ENCODE measurements at regions not wholly inside any gene's neighbourhood (a gene's known extent, or its start where the extent isn't known, plus 50 kb on each side); places are given as distances from the start of the nearest gene placed in this dataset.

DNA sequence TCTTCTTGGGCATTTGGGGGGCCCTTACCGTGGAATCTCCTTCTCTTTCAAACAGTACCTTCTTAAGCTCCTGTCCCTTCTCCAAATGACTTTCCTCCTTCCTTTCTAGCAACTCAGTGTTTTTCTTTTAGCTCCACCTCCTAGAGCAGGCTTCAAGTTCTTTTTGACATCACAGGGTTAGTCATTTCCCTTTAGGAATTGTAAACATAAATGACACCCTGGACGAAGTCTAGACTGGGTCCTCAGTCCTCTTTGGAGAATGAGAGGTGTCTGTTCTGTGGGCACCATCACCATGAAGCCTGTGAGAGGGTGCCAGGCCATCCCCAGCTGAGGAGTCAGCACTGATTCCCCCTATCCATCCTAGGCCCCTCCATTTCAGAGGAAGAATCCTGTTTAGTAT is 94.7 kb downstream of the SALL1 start:
- no peak for DNase-seq (ENCODE audit: low spot score)

DNA sequence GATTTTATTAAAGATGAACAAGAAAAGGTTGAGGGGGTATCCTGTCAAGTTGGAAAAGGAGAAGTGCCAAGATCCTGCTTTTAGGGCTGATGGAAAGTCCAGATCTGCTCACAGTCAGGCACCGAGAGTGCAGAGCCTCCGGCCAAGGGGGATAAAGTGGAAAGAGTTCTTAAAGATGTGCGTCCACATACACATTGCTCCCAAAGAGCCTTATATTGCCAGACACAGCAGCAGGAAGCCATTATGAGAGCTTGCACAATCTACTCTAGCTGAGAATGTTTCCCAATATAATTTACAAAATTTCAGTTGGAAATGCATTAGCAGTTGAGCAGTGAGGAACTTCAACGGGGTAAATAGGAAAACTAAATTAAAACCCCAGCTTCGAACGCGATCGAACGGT is 95.6 kb downstream of the SALL1 start:
- Mint-ChIP-seq H3K27me3 (ENCODE audit: low read depth) (peaks cover 4% of the 10 kb centered on the region; the same call in 1 of the 2 replicates), H3K4me3 (no peak overlapping the region), H3K27ac (no peak overlapping the region), H3K9me3 (peaks cover 3% of the 10 kb centered on the region; the same call in 1 of the 2 replicates), H3K4me1 (peaks cover 7% of the 10 kb centered on the region), H3K36me3 (no peaks in the 10 kb centered on the region)
- ATAC-seq (no peak), DNase-seq (ENCODE audit: low spot score) (no peak)
- no peak for TF ChIP-seq KAT7 (CRISPR knock-in tag; IDR thresholded peaks at IDR 0.05; ENCODE audit: borderline replicate concordance)
- TF ChIP-seq NR1H2 (CRISPR knock-in tag; IDR thresholded peaks at IDR 0.05): no peak
- TF ChIP-seq ZNF317 (CRISPR knock-in tag; IDR thresholded peaks at IDR 0.05; ENCODE audit: borderline replicate concordance, low read depth): no peak
- TF ChIP-seq SMAD4 (CRISPR knock-in tag; IDR thresholded peaks at IDR 0.05): no peak
- TF ChIP-seq, protein P1, sequence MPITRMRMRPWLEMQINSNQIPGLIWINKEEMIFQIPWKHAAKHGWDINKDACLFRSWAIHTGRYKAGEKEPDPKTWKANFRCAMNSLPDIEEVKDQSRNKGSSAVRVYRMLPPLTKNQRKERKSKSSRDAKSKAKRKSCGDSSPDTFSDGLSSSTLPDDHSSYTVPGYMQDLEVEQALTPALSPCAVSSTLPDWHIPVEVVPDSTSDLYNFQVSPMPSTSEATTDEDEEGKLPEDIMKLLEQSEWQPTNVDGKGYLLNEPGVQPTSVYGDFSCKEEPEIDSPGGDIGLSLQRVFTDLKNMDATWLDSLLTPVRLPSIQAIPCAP (CRISPR knock-in tag; IDR thresholded peaks at IDR 0.05): no peak
- no peak for TF ChIP-seq OVOL2 (CRISPR knock-in tag; IDR thresholded peaks at IDR 0.05; ENCODE audit: borderline replicate concordance)
- TF ChIP-seq, protein P2, sequence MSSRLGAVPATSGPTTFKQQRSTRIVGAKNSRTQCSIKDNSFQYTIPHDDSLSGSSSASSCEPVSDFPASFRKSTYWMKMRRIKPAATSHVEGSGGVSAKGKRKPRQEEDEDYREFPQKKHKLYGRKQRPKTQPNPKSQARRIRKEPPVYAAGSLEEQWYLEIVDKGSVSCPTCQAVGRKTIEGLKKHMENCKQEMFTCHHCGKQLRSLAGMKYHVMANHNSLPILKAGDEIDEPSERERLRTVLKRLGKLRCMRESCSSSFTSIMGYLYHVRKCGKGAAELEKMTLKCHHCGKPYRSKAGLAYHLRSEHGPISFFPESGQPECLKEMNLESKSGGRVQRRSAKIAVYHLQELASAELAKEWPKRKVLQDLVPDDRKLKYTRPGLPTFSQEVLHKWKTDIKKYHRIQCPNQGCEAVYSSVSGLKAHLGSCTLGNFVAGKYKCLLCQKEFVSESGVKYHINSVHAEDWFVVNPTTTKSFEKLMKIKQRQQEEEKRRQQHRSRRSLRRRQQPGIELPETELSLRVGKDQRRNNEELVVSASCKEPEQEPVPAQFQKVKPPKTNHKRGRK (CRISPR knock-in tag; IDR thresholded peaks at IDR 0.05; ENCODE audit: borderline replicate concordance): no peak
- TF ChIP-seq, protein P3, sequence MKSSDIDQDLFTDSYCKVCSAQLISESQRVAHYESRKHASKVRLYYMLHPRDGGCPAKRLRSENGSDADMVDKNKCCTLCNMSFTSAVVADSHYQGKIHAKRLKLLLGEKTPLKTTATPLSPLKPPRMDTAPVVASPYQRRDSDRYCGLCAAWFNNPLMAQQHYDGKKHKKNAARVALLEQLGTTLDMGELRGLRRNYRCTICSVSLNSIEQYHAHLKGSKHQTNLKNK (CRISPR knock-in tag; IDR thresholded peaks at IDR 0.05): no peak
- TF ChIP-seq NR2C2 (CRISPR knock-in tag; IDR thresholded peaks at IDR 0.05): no peak
- TF ChIP-seq, protein P4, sequence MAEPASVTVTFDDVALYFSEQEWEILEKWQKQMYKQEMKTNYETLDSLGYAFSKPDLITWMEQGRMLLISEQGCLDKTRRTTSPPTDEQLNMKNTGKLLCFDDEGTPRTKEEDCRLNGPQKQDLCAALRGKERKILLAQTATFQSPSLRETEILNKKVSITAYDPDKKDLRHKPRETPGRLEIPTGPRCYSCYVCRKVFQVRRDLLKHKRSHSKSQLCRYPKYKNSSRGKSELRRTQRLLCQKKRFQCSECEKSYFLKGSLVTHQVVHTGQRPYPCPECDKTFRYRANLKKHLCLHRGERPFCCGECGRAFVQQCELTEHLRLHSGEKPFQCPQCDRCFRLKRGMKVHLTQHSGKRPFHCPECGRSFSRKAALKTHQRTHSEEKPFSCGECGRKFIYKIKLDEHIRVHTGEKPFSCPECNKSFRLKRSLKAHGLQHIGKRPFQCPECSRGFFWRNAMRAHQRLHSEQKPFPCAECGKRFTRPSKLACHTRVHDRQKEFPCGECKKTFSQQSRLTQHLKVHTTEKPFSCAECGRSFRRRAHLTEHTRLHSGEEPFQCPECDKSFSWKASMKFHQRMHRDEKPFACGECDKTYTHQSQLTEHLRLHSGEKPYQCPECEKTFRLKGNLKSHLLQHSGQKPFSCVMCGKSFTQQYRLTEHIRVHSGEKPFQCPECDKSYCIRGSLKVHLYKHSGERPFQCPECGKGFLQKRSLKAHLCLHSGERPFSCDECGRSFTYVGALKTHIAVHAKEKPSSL (CRISPR knock-in tag; conservative IDR thresholded peaks at IDR 0.05): no peak
- TF ChIP-seq CBFB (CRISPR knock-in tag; IDR thresholded peaks at IDR 0.05; ENCODE audit: low read depth): no peak
- TF ChIP-seq, protein P5, sequence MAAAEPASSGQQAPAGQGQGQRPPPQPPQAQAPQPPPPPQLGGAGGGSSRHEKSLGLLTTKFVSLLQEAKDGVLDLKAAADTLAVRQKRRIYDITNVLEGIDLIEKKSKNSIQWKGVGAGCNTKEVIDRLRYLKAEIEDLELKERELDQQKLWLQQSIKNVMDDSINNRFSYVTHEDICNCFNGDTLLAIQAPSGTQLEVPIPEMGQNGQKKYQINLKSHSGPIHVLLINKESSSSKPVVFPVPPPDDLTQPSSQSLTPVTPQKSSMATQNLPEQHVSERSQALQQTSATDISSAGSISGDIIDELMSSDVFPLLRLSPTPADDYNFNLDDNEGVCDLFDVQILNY (CRISPR knock-in tag; IDR thresholded peaks at IDR 0.05): no peak
- ChIA-PET CTCF (no interaction called here), POLR2A (interaction anchor here (0.6 kb wide), 1 partner anchor 18 kb away, joined by 3 read pairs; no protein-coding TSS in a partner anchor)

More for the DNA sequence above, 94.7 kb downstream of the SALL1 start:
- ChIA-PET CTCF (no interaction called here), POLR2A (no interaction called here)
- Mint-ChIP-seq H3K27me3 (ENCODE audit: low read depth) (peaks cover 4% of the 10 kb centered on the region; the same call in 1 of the 2 replicates), H3K36me3 (no peaks in the 10 kb centered on the region), H3K9me3 (peaks cover 3% of the 10 kb centered on the region; the same call in 1 of the 2 replicates), H3K4me3 (no peak overlapping the region), H3K4me1 (peaks cover 12% of the 10 kb centered on the region), H3K27ac (no peak overlapping the region)
- no peak for TF ChIP-seq ETV6 (CRISPR knock-in tag; IDR thresholded peaks at IDR 0.05)
- TF ChIP-seq, protein P4 (CRISPR knock-in tag; conservative IDR thresholded peaks at IDR 0.05): no peak
- no peak for TF ChIP-seq TP53 (CRISPR knock-in tag; IDR thresholded peaks at IDR 0.05)
- TF ChIP-seq NR1H2 (CRISPR knock-in tag; IDR thresholded peaks at IDR 0.05): no peak
- TF ChIP-seq ATF1 (CRISPR knock-in tag; IDR thresholded peaks at IDR 0.05): no peak
- TF ChIP-seq CREM (CRISPR knock-in tag; IDR thresholded peaks at IDR 0.05): no peak
- TF ChIP-seq, protein P6, sequence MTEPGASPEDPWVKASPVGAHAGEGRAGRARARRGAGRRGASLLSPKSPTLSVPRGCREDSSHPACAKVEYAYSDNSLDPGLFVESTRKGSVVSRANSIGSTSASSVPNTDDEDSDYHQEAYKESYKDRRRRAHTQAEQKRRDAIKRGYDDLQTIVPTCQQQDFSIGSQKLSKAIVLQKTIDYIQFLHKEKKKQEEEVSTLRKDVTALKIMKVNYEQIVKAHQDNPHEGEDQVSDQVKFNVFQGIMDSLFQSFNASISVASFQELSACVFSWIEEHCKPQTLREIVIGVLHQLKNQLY (CRISPR knock-in tag; IDR thresholded peaks at IDR 0.05): no peak
- TF ChIP-seq, protein P7, sequence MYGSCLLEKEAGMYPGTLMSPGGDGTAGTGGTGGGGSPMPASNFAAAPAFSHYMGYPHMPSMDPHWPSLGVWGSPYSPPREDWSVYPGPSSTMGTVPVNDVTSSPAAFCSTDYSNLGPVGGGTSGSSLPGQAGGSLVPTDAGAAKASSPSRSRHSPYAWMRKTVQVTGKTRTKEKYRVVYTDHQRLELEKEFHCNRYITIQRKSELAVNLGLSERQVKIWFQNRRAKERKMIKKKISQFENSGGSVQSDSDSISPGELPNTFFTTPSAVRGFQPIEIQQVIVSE (CRISPR knock-in tag; IDR thresholded peaks at IDR 0.05; ENCODE audit: borderline replicate concordance): no peak
- no peak for TF ChIP-seq EMX1 (CRISPR knock-in tag; IDR thresholded peaks at IDR 0.05)
- no peak for TF ChIP-seq SOX15 (CRISPR knock-in tag; IDR thresholded peaks at IDR 0.05)
- TF ChIP-seq PRRX2 (CRISPR knock-in tag; IDR thresholded peaks at IDR 0.05): no peak
- no peak for TF ChIP-seq OVOL2 (CRISPR knock-in tag; IDR thresholded peaks at IDR 0.05; ENCODE audit: borderline replicate concordance)
- TF ChIP-seq SMAD4 (CRISPR knock-in tag; IDR thresholded peaks at IDR 0.05): no peak
- TF ChIP-seq, protein P8, sequence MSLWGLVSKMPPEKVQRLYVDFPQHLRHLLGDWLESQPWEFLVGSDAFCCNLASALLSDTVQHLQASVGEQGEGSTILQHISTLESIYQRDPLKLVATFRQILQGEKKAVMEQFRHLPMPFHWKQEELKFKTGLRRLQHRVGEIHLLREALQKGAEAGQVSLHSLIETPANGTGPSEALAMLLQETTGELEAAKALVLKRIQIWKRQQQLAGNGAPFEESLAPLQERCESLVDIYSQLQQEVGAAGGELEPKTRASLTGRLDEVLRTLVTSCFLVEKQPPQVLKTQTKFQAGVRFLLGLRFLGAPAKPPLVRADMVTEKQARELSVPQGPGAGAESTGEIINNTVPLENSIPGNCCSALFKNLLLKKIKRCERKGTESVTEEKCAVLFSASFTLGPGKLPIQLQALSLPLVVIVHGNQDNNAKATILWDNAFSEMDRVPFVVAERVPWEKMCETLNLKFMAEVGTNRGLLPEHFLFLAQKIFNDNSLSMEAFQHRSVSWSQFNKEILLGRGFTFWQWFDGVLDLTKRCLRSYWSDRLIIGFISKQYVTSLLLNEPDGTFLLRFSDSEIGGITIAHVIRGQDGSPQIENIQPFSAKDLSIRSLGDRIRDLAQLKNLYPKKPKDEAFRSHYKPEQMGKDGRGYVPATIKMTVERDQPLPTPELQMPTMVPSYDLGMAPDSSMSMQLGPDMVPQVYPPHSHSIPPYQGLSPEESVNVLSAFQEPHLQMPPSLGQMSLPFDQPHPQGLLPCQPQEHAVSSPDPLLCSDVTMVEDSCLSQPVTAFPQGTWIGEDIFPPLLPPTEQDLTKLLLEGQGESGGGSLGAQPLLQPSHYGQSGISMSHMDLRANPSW (CRISPR knock-in tag; conservative IDR thresholded peaks at IDR 0.05; ENCODE audit: low read depth): no peak
- no peak for TF ChIP-seq GABPB1 (CRISPR knock-in tag; IDR thresholded peaks at IDR 0.05)
- TF ChIP-seq MXD4 (CRISPR knock-in tag; IDR thresholded peaks at IDR 0.05; ENCODE audit: borderline replicate concordance): no peak
- TF ChIP-seq ZNF138 (CRISPR knock-in tag; conservative IDR thresholded peaks at IDR 0.05): no peak
- no peak for TF ChIP-seq ZNF317 (CRISPR knock-in tag; IDR thresholded peaks at IDR 0.05; ENCODE audit: borderline replicate concordance, low read depth)
- no peak for TF ChIP-seq ZNF671 (CRISPR knock-in tag; IDR thresholded peaks at IDR 0.05)
- no peak for ATAC-seq

Measured in WTC11 (cell line).